SKM-1 (cell line): ENCODE measurements at regions not wholly inside any gene's neighbourhood (a gene's known extent, or its start where the extent isn't known, plus 50 kb on each side); places are given as distances from the start of the nearest gene placed in this dataset.

Experiments
- DNase-seq: peaks from one replicate; lab custom pipeline; 2025; ENCODE audit not compliant: unreplicated experiment; lab: John Stamatoyannopoulos, UW

GRCh38 chr7:136049818-136050461 is 72.8 kb upstream of the MTPN start:
- DNase-seq, result no peak

- no peak for DNase-seq
These were observed 72.0 kb upstream of the MTPN start for GRCh38 chr7:136049117-136049516.

GRCh38 chr7:136046548-136046947 is 69.4 kb upstream of the MTPN start:
- DNase-seq, result no peak

- DNase-seq, result no peak
These were observed 68.8 kb upstream of the MTPN start for GRCh38 chr7:136045992-136046391.

GRCh38 chr7:136045181-136045580 is 68.0 kb upstream of the MTPN start:
- no peak for DNase-seq

GRCh38 chr7:136039577-136040345 is 62.6 kb upstream of the MTPN start:
- no peak for DNase-seq

GRCh38 chr7:136036336-136036735 is 59.2 kb upstream of the MTPN start:
- DNase-seq, result no peak

- DNase-seq, result no peak
These were observed 57.0 kb upstream of the MTPN start for GRCh38 chr7:136034132-136034531.

- DNase-seq, result no peak
These were observed 56.4 kb upstream of the MTPN start for GRCh38 chr7:136033413-136034031.

- DNase-seq, result no peak
These were observed 53.7 kb upstream of the MTPN start for GRCh38 chr7:136030867-136031318.

- no peak for DNase-seq
These were observed 53.2 kb upstream of the MTPN start for GRCh38 chr7:136030330-136030729.

GRCh38 chr7:136027160-136027559 is 50.0 kb upstream of the MTPN start:
- no peak for DNase-seq
